Stimulated activated CD4-positive, alpha-beta T cell treated with anti-CD3 and anti-CD28 coated beads, Interleukin-15, amount 100 ng/mL, for 1 hour (primary cell): ENCODE measurements at regions not wholly inside any gene's neighbourhood (a gene's known extent, or its start where the extent isn't known, plus 50 kb on each side); places are given as distances from the start of the nearest gene placed in this dataset.

ENCODE experiments used
- DNase-seq, 2 donors: peaks; one replicate each; pipeline ENCODE4 v3.0.0-alpha.2; 2020; ENCODE audit warnings: low read depth in 1 of 2, low spot score in 1 of 2

DNA sequence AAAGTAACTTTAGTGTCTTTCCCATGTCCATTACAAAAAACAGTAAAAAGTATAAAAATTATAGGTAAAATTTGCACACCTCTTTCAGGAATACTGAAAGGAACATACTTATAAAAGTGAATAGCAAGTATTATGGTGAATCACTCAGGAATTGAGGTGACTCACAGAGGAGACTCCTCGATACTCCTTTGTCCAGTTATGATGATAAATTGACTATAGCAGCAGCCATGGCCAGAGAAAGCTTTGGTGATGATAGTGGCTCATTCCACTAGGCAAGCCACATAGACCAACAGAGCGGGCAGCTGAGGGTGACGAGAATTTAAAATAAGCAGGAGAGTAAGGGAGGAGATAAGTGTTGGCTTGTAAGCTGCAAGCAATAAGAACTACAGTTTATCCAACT lies 1231.1 kb upstream of the CELF2 start:
- DNase-seq: no peak

DNA sequence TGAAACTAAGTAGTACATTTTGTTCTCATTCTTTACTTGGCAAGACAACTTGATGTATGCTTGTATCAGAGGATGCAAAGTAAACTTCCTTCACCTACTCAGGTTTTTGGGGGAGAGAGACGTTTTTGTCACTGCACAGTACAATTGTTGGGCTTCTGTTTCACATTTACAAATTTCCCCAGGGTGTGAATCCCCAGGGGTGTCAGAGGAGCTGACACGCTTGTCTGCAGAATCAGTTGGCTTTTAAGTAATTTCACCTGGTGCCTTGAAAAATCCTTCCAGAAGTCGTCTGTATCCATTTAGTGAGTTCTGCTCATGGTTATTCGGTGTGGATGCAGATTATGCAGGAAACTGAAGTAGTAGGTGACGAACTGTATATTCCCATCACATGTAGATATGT lies 1227.7 kb upstream of the CELF2 start:
- no peak for DNase-seq

- DNase-seq: no peak
Measured at GRCh38 chr10:9792181-9792580, 1225.5 kb upstream of the CELF2 start.

- DNase-seq: no peak
Measured at GRCh38 chr10:9796564-9796963, 1221.1 kb upstream of the CELF2 start.

DNA sequence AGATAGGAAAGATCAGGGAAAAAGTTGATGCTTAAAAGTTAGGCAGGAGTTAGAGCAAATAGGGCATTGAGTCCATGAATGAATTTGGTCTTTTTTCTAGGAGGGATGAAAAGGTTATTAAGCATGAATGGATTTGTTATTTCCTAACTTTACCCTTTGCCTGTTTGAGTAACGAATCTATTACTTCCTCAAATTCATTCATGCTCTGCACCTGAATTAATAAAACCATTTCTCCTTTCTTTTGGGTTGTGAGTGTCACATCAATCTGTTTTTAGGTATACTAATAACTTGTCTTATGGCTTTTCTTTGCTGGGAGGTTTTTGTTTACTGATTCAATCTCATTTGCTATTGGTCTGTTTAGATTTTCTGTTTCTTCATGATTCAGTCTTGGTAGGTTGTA lies 1217.7 kb upstream of the CELF2 start:
- DNase-seq: no peak

DNA sequence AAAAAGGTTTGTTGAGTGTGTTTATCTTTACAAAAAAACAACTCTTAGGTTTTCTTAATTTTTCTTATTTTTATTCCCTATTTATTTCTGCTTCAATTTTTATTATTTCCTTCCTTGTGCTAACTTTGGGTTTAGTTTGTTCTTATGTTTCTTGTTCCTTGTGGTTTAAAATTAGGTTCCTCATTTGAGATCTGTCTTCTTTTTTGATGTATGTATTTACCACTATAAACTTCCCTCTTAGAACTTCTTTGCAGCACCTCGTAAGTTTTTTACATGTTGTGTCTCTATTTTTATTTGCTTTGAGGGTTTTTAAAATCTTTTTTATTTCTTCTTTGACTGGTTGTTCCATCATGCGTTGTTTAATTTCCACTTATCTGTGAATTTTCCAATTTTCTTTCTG lies 1217.1 kb upstream of the CELF2 start:
- no peak for DNase-seq

- no peak for DNase-seq
Measured at GRCh38 chr10:9807846-9808245, 1209.8 kb upstream of the CELF2 start.

DNA sequence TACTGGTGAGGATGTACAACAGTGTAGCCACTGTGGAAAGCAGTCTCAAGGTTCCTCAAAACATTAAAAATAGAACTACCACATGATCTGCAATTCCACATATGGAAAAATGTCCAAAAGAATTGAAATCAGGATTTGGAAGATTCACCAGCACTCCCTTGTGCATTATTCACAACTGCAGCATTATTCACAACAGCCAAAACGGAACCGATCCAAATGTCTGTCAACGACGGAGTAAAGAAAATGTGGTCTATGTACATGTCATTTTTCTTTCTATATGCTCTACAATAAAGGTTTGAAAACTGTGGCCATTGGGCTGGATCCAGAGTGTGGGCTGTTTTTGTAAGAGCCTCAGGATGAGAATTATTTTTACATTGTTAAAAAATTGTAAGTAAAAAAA lies 1206.1 kb upstream of the CELF2 start:
- no peak for DNase-seq

DNA sequence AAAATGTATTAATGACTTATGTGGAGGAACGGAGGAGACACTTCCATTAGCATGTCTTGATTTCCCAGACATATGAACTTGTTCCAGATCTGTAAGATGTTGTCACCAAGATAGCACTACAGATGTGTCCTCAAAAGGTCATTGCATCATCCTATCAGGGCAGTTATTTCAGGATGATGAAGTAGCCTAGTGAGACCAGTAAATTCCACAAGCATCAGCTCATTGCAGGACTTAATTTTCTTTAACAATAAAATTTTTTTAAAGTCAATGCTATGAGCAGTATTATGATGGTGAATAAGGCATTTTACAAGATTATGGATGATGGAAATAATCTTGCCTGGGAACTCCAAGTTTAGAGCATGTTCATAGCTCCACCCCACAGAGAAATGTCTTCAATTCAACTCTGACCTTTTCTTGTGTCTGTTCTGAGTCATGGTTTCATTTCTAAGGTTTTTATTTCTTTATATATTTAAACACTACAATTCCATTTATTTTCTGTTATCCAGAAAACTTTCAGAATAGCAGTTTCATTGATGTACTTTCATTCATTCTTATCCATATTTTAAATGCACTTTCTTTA lies 1203.3 kb upstream of the CELF2 start:
- no peak for DNase-seq

GRCh38 chr10:9819756-9820494 lies 1197.7 kb upstream of the CELF2 start:
- DNase-seq: no peak

DNA sequence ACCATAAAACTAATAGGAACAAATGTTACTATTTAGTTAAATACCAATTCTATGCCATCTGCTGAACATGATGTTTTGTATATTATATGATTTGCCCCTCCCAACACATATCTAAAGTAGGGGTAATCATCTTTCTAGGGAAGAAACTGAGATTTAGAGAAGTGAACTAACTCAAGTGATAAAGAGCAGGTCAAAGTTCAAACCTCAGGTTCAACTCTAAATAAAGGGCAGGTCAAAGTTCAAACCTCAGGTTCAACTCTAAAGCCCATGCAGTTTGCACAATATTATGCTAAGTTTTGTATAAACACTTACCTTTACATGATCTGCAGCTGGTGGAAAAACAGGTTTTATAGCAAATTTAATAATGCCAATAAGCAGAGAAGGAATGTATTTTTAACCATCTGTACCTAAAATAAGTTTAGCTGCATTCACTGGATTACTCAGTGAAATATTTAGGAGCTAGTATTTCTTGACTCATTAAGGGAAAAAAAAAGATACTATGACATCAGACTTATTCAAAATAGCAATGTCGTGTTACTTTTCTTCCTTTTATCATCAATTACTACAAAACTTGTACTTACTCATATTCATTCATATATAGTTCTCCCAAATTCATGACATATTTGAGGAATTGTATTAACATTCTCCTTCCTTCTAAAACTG lies 1194.3 kb upstream of the CELF2 start:
- DNase-seq: no peak

DNA sequence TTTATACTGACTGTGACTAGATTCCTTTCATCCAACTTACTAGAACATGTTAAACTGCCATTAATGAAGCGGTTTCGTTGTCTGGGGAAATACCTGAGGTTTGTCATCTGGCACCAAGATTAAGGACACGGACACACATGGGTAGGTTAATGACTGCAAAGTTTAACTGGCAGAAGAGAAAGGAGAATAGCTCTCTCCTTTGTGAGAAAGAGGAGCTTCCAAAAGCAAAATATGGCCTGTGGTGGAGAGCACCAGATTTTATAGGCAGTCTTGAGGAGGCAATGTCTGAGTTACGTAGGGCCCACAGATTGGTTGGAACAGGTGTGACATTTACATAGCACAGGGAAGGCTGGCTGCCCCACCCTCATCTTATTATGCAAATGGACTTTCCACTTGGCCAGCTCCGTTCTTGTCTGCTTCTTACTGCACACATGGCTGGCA lies 1193.0 kb upstream of the CELF2 start:
- DNase-seq: no peak

- no peak for DNase-seq
Measured at GRCh38 chr10:9825491-9826018, 1192.1 kb upstream of the CELF2 start.

- no peak for DNase-seq
Measured at GRCh38 chr10:9828110-9828509, 1189.6 kb upstream of the CELF2 start.

DNA sequence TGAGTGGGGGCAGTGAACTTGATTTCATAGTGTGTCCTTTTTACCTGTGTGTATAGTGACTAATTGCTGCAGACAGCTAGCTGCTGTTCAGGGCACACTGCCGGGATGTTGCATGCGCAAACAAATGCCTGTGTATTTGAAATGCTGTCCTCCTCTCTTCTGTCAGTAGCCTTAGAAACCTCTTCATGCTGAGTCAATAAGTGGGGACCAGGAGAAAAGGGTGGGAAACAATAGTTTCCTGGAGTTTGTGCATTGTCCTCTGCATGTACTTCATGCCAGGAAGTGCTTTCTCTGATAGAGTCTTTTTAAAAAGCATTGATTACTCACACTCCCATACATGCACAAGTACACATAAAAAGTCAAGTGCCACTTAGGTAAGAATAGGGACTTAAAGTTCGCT lies 1183.7 kb upstream of the CELF2 start:
- DNase-seq: no peak

- no peak for DNase-seq
Measured at GRCh38 chr10:9834434-9834833, 1183.2 kb upstream of the CELF2 start.

DNA sequence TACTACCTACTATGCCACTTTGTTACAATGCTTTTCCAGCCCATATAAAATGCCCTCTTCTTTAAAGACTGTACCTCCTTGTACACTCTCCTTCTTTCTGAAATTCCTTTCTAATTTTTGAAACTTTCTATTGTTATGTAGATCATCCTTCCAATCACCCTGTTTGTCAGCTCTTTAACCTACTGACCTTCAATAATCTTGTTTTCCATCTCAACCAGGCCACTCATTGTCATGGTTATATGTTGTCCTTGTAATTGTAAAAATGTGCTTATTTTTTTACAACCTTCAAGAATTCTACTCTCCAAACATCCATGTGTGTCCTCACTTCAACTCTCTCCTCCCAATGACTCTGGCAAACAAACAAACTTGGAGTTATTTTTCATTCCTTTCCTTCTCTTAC lies 1172.6 kb upstream of the CELF2 start:
- no peak for DNase-seq

DNA sequence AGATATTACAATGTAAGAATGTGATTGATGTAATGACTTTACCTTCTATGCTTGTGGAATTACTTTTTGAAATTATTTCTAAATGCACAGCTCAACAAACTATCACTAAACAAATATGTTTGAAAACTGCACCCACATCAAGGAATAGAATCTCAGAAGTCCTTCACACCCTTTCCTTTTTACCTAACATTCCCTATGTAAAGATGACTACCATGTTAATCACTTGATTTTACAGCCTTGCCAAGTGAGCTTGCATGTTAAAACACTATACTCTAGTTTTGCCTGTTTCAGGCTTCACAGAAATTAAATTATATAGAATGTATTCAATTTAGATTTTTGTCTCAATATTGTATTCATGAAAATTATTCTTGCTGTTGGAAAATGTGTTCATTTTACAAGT lies 1169.4 kb upstream of the CELF2 start:
- no peak for DNase-seq

GRCh38 chr10:9848981-9849380 lies 1168.7 kb upstream of the CELF2 start:
- no peak for DNase-seq

DNA sequence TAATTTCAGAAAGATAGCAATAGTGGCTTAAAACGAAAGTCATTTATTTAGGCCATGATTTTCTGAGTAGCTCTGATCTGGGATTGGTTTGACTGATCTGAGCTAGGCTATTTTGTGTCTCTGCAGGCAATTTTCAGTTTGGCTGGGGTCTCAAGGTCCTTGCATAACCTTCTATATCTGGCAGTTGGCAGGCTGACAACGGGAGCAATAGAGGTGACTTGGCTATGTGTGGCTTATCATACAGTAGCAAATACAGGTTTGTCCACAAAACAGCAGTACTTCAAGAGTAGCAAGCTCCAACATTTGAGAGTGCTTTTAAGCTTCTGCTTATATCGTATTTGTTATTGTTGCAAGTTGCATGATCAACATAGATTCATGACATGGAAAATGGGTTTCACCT lies 1167.3 kb upstream of the CELF2 start:
- no peak for DNase-seq

- DNase-seq: no peak
Measured at GRCh38 chr10:9851808-9852207, 1165.9 kb upstream of the CELF2 start.
